Retinal pigment epithelial cell (primary cell): ENCODE measurements at regions not wholly inside any gene's neighbourhood (a gene's known extent, or its start where the extent isn't known, plus 50 kb on each side); places are given as distances from the start of the nearest gene placed in this dataset.
A peak's percentile ranks its signal among the peaks of the same experiment; 100 is the strongest.

Source experiments
- DNase-seq: peaks from one replicate; pipeline ENCODE4 v3.0.0-alpha.2; 2010; ENCODE audit warnings: low read depth
- H3K4me3 ChIP-seq: 2 replicates; pipeline ENCODE4 v1.5.1; 2011; ENCODE audit warnings: mild to moderate bottlenecking, low read length, control low read depth, moderate library complexity
- CTCF ChIP-seq: conservative IDR thresholded peaks from 2 replicates; pipeline ENCODE4 v1.5.1; 2011; ENCODE audit warnings: low read depth, low read length, control low read depth, inconsistent platforms

- DNase-seq = no peak
- TF ChIP-seq CTCF = no peak
- H3K4me3 ChIP-seq = no peak overlapping the region
These were observed 1785.1 kb upstream of the FLRT2 start for GRCh38 chr14:83744891-83745290.

GRCh38 chr14:83746336-83746735 lies 1783.6 kb upstream of the FLRT2 start:
- no peak overlapping the region for H3K4me3 ChIP-seq
- no peak for TF ChIP-seq CTCF
- no peak for DNase-seq

GRCh38 chr14:83757916-83758315 lies 1772.0 kb upstream of the FLRT2 start:
- no peak for TF ChIP-seq CTCF
- no peak for DNase-seq
- no peak overlapping the region for H3K4me3 ChIP-seq

- H3K4me3 ChIP-seq = no peak overlapping the region
- DNase-seq = peak; percentile 69
- TF ChIP-seq CTCF = no peak
These were observed 1765.0 kb upstream of the FLRT2 start for GRCh38 chr14:83764656-83765599.

GRCh38 chr14:83777516-83777915 lies 1752.4 kb upstream of the FLRT2 start:
- TF ChIP-seq CTCF = no peak
- no peak for DNase-seq
- no peak overlapping the region for H3K4me3 ChIP-seq

- no peak for TF ChIP-seq CTCF
- no peak overlapping the region for H3K4me3 ChIP-seq
- DNase-seq = peak; percentile 86
These were observed 1750.7 kb upstream of the FLRT2 start for GRCh38 chr14:83779266-83779665.

- H3K4me3 ChIP-seq = no peak overlapping the region
These were observed 1749.6 kb upstream of the FLRT2 start for GRCh38 chr14:83780321-83780720.

More at GRCh38 chr14:83780321-83780720, 1749.6 kb upstream of the FLRT2 start:
- TF ChIP-seq CTCF = no peak
- DNase-seq = no peak
